Esophagus squamous epithelium (tissue), 5 donors: ENCODE measurements at regions not wholly inside any gene's neighbourhood (a gene's known extent, or its start where the extent isn't known, plus 50 kb on each side); places are given as distances from the start of the nearest gene placed in this dataset.

ENCODE experiments used
- DNase-seq: peaks from one replicate; lab custom pipeline; 2025; lab: John Stamatoyannopoulos, UW
- H3K27ac ChIP-seq, 4 donors: fragments of 200-600 bp; sonication (generic); one replicate each; pipeline ENCODE4 v1.5.1; 2016 to 2019; ENCODE audit warnings: mild to moderate bottlenecking in 1 of 4
- H3K27me3 ChIP-seq, 4 donors: fragments of 200-600 bp; sonication (generic); 1 replicate in 3 of 4; 2 replicates in 1 of 4; pipeline versions ENCODE4 v1.5.1 to v1.6.0; 2017 to 2021; ENCODE audit warnings: antibody characterized with exemption in 1 of 4
- H3K36me3 ChIP-seq, 3 donors: fragments of 200-600 bp; sonication (generic); one replicate each; pipeline ENCODE4 v1.5.1; 2016 to 2019
- H3K4me1 ChIP-seq, 3 donors: fragments of 200-600 bp; sonication (generic); one replicate each; pipeline ENCODE4 v1.5.1; 2017 to 2019
- H3K4me3 ChIP-seq, 4 donors: fragments of 200-600 bp; sonication (generic); 1 replicate in 3 of 4; 2 replicates in 1 of 4; pipeline ENCODE4 v1.5.1; 2016 to 2019; ENCODE audit warnings: mild to moderate bottlenecking in 2 of 4, moderate library complexity in 1 of 4
- H3K9me3 ChIP-seq, 3 donors: fragments of 200-600 bp; sonication (generic); one replicate each; pipeline ENCODE4 v1.5.1; 2016 to 2019
- POLR2A ChIP-seq, 4 donors: fragments of 450-650 bp; IDR thresholded peaks; one replicate each; pipeline ENCODE4 v1.6.1; 2017; ENCODE audit warnings: antibody characterized with exemption in 4 of 4, mild to moderate bottlenecking in 4 of 4, moderate library complexity in 3 of 4
- WGBS, 2 donors: methylation state at CpG; one replicate each; pipeline ENCODE4 v1.1.5; 2018; 5-methylcytosine and 5-hydroxymethylcytosine counted together
- intact Hi-C: fragments of 100-400 bp; cut with DNase I; formaldehyde crosslinking; loops from one replicate; pipeline ENCODE4 v1.15.0; 2022
- TF ChIP-seq, protein P1 (sequence below), 6 experiments: fragments of 450-650 bp in 4 of 6; fragments of 200-600 bp in 2 of 6; sonication (generic) in 2 of 6; IDR thresholded peaks; one replicate each; pipeline ENCODE4 v1.5.1; 2016 to 2019; ENCODE audit warnings: antibody characterized with exemption in 6 of 6, mild to moderate bottlenecking in 4 of 6, moderate library complexity in 4 of 6
- donor health status: DM: yes; HTN: yes; CAD: no.

DNA sequence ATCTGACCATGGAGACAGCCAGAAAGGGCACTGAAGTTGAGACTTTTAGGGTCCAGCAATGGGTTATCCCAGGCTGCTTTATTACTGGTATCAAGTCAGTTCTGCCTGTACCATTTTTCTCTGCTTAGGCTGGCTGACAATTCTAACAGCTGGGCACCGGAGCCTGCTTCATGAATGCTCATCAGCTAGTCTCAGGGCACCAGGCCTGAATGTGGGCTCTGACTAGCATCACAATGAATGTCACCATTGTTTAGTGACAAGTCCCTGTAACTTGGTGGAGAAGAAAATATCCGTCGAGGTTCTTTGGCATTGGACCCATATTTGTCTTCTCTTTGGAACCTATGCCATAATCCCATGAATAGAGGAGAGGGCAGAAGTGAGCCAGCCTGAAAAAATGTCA, 692.3 kb upstream of the TSPY4 start:
- no peak for DNase-seq
- H3K4me1 ChIP-seq, result no peaks in the 10 kb centered on the region
- WGBS, 2 donors, result 60% methylated on average over 3 of the region's 3 CpGs; no CpG with 5 or more reads in 1 of the 2 donors
- no peak overlapping the region for H3K4me3 ChIP-seq
- no peak overlapping the region for H3K27ac ChIP-seq
- intact Hi-C loops, result no loop called here
- no peaks in the 10 kb centered on the region for H3K9me3 ChIP-seq
- no peaks in the 10 kb centered on the region for H3K27me3 ChIP-seq
- no peaks in the 10 kb centered on the region for H3K36me3 ChIP-seq
- TF ChIP-seq, protein P1, sequence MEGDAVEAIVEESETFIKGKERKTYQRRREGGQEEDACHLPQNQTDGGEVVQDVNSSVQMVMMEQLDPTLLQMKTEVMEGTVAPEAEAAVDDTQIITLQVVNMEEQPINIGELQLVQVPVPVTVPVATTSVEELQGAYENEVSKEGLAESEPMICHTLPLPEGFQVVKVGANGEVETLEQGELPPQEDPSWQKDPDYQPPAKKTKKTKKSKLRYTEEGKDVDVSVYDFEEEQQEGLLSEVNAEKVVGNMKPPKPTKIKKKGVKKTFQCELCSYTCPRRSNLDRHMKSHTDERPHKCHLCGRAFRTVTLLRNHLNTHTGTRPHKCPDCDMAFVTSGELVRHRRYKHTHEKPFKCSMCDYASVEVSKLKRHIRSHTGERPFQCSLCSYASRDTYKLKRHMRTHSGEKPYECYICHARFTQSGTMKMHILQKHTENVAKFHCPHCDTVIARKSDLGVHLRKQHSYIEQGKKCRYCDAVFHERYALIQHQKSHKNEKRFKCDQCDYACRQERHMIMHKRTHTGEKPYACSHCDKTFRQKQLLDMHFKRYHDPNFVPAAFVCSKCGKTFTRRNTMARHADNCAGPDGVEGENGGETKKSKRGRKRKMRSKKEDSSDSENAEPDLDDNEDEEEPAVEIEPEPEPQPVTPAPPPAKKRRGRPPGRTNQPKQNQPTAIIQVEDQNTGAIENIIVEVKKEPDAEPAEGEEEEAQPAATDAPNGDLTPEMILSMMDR (IDR thresholded peaks at IDR 0.05), result no peak
- no peak for TF ChIP-seq POLR2A (IDR thresholded peaks at IDR 0.05)

DNA sequence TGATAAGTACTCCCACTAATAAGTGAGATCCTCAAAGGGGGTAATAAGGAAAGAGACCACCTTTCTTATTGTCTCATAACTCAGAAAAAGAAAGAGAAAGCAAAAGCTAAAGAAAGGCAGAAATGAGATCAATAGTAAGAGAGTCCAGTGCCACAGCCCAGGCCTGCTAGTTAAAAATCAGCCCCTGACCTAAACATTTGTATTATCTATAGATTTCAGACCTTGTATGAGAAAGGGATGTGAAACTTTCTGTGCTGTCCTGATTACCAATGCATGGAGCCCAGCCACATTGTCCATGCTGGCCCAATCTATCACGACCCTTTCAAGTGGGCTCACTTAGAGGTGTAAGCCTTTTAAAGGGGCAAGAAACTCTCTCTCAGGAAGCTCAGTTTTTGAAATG, 684.8 kb upstream of the TSPY4 start:
- TF ChIP-seq, protein P1 (IDR thresholded peaks at IDR 0.05), result no peak
- TF ChIP-seq POLR2A (IDR thresholded peaks at IDR 0.05), result no peak
- DNase-seq, result no peak
- WGBS, 2 donors, result no CpG with 5 or more reads among the region's 1 CpG

DNA sequence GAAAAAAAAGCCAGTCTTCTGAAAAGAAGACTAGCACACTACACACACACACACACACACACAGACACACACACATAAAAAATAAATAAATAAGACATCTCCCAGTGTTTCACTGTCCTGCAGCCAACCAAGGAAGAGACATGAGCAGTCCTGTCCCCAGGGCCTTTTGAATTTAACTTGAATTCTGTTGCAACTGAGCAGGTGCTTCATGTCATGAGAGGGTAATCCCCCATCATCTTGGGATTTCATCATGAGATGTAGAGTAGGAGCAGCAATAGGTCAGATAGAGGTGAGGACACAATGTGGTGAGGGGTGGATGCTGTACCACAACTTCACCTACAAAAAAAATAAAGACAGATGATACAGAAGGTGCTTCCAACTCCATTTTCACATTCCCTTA, 682.2 kb upstream of the TSPY4 start:
- DNase-seq, result no peak
- Histone ChIP-seq H3K9me3 (no peaks in the 10 kb centered on the region), H3K4me3 (no peak overlapping the region), H3K36me3 (no peaks in the 10 kb centered on the region), H3K27me3 (no peaks in the 10 kb centered on the region), H3K27ac (peak overlapping the region in 1 of 4 donors; percentile 48), H3K4me1 (no peaks in the 10 kb centered on the region)
- no peak for TF ChIP-seq POLR2A (IDR thresholded peaks at IDR 0.05)
- TF ChIP-seq, protein P1 (IDR thresholded peaks at IDR 0.05), result no peak
- intact Hi-C loops, result no loop called here

More for the DNA sequence above, 684.8 kb upstream of the TSPY4 start:
- Histone ChIP-seq H3K27ac (no peak overlapping the region), H3K36me3 (no peaks in the 10 kb centered on the region), H3K9me3 (no peaks in the 10 kb centered on the region), H3K4me3 (no peak overlapping the region), H3K4me1 (no peaks in the 10 kb centered on the region), H3K27me3 (no peaks in the 10 kb centered on the region)
- intact Hi-C loops, result no loop called here

DNA sequence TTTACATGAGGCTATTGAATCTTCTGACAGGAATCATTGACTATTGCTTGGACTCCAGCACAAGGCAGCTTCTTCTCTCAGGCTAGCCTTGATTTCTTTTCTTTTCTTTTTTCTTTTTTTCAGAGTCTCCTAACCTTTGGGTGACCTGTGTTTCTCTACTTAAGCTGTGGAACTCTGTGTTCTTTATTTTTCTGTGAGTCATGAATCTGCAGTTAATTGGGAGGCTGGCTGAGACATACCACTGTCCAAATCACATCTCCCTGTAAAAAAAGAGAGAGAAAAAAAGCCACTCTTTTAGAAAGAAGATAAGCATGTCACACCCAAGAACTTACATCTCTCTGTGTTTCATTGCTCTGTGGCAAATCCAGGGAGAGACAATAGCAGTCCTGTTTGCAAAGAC, 681.2 kb upstream of the TSPY4 start:
- Histone ChIP-seq H3K4me3 (no peak overlapping the region), H3K9me3 (no peaks in the 10 kb centered on the region), H3K27me3 (no peaks in the 10 kb centered on the region), H3K4me1 (no peaks in the 10 kb centered on the region), H3K27ac (peak overlapping the region in 1 of 4 donors; percentile 66), H3K36me3 (no peaks in the 10 kb centered on the region)
- intact Hi-C loops, result no loop called here
- no peak for TF ChIP-seq POLR2A (IDR thresholded peaks at IDR 0.05)
- TF ChIP-seq, protein P1 (IDR thresholded peaks at IDR 0.05), result no peak
- no peak for DNase-seq

DNA sequence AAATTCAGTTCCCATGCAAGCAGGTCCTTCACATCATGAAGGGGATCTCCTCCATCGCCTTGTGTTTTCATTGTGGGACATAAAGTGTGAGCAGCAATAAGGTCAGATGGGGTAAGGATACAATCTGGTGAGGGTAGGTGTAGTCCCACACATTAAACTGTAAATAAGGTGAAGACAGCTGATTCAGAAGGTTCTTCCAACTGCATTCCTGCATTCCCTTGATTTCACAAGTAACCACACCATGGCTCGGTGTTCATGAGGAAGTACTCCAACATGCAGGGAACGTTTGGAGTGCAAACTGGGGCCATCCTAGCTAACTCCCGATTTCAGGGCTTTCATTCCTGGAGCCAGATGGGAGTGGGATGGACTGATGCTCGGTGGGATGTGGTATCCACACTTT, 680.7 kb upstream of the TSPY4 start:
- Histone ChIP-seq H3K9me3 (no peaks in the 10 kb centered on the region), H3K27me3 (no peaks in the 10 kb centered on the region), H3K4me3 (no peak overlapping the region), H3K36me3 (no peaks in the 10 kb centered on the region), H3K4me1 (no peaks in the 10 kb centered on the region), H3K27ac (peak overlapping the region in 1 of 4 donors; percentile 66)
- no peak for DNase-seq
- TF ChIP-seq, protein P1 (IDR thresholded peaks at IDR 0.05), result no peak
- TF ChIP-seq POLR2A (IDR thresholded peaks at IDR 0.05), result no peak
- intact Hi-C loops, result no loop called here
- WGBS, 2 donors, result 66% methylated on average over 5 of the region's 5 CpGs; no CpG with 5 or more reads in 1 of the 2 donors
